Lung microvascular endothelial cell (primary cell): ENCODE measurements at regions not wholly inside any gene's neighbourhood (a gene's known extent, or its start where the extent isn't known, plus 50 kb on each side); places are given as distances from the start of the nearest gene placed in this dataset.
A peak's percentile ranks its signal among the peaks of the same experiment; 100 is the strongest.

Source experiments
- DNase-seq, 2 donors: peaks; one replicate each; pipeline versions ENCODE4 v3.0.0 to v3.0.0-alpha.2; 2010; ENCODE audit warnings: low read depth in 2 of 2

DNA sequence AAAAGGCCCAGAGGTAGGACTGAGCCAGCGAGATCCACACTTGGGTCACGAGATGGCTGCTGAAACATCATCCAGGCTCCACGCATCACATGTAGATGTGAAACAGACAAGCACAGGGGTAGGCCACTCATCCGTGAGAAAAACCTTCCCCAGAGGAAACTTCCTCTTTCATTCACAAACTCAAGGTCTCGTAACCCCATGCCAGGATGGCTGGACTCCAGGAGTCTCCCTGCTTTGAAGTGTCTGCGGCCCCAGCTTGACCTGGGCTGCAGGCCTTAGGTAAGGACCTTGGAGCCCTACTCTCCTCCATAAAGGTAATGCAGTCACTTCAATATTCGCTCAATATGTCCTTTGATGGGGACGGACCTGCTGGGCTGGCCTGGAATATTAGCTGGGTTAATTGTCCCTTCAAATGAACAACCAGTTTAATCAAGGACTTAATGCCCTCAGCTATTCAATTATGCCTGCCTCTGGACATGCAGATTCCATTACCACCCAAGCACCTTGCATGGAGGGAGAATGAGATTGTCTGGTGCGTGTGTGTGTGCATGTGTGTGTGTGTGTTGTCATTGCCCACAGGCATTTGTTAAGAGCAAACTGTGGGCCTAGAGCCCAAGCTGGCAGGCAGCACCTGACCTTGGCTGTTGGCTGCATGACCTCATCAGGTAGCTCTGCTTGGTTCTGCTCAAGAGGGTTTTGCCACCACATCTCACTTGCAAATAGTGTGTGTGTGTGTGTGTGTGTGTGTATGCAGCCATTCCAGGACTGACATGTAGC lies 186.9 kb upstream of the TLE3 start:
- DNase-seq = no peak

DNA sequence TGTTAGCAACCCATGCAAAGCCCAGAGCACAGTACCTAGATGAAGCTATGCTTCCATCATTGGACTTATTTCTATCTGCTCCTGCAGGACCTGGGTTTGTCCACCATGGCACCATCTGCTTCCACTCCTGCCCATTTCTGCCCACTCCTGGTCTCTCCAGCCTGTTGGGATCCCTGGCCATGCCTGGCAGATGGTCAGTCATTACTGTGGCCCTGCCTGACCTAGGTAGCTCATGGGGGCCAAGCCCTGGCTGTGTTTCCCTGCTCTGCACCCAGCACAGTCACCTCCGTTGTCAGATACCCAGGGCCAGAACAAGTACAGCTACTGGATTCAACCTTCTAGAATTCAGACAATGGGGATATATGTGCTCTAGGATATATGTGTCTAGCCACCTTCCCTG lies 185.8 kb upstream of the TLE3 start:
- DNase-seq = no peak

DNA sequence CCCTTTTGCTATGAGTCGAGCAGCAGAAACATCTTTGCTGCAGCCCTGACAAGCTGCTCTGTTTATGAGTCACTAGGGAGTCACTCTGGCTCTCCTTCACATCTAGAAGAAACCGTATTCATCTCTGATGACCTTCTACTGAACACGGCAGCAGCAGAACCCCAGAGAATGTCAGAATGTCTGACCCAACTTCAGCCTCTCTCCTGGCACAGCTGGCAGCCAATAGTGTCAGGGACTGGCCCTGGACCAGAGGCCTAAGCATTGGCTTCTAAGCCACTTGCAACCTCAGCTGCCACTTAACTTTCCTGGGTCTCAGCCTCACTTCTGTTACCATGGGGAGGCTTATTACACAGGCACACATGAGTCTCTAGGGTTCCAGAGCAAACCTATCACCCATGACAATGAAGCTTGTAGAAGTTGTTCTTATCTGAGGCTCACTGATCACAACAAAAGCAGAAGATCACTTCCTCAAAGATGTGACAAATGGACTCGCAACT lies 184.1 kb upstream of the TLE3 start:
- peak in 1 of 2 donors; percentile 53 for DNase-seq

- no peak for DNase-seq
Observed at GRCh38 chr15:70281261-70281810, 183.6 kb upstream of the TLE3 start.

DNA sequence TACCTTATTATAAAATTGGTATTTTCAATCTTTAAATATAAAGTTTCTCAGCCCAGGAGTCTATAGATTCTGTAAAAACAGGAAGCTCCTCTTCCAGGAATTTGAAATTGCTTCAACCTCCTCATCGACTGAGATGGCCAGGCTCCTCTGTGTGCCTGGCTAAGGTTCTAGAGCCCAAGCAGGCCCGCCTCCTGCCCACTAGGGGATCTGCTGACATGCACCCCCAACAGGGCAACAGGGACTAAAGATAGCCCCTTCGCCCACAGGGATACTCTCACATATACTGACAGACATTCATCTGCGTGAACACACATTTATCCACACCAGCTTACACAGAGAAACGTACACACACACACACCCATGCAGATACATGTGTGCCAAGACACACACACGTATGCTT lies 183.1 kb upstream of the TLE3 start:
- DNase-seq = no peak

- DNase-seq = no peak
Observed at GRCh38 chr15:70279096-70279495, 181.4 kb upstream of the TLE3 start.

DNA sequence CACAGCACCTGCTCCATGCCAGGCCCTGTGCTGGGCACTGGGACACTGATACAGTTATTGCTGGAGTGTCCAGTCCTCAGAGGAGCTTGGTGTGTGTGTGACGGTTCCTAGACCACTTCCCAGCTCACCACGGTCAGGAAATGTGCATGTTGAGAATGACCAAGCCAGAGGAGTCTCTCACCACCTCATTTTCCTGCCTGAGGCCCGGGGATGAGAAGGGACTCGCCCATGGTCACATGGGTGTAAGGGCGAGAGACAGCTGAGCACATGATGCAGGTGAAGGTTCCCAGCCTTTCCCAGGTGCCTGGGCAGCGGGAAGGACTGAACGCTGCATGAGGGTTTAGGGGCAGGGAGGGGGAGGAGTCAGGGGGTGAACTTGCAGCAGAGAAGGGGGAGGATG lies 180.9 kb upstream of the TLE3 start:
- DNase-seq = no peak

GRCh38 chr15:70277556-70277955 lies 179.8 kb upstream of the TLE3 start:
- no peak for DNase-seq

DNA sequence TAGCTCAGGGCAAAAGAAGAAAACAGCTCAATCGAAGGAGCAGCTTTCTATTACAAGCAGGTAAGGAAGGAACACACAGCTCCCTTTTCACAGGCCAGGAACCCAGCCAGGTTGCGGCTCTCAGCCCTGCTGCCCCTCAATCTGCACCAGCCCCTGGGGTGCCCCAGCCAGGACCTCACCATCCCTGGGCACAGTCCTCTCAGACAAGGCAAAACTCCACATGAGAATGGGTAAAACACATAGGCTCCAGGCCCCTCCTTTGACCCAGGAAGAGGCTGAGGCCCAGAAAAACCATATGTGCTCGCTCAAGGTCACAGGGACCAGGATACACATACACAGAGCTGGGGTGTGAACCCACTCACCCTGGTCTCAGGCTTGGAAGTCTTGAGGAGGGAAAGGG lies 178.7 kb upstream of the TLE3 start:
- no peak for DNase-seq

DNA sequence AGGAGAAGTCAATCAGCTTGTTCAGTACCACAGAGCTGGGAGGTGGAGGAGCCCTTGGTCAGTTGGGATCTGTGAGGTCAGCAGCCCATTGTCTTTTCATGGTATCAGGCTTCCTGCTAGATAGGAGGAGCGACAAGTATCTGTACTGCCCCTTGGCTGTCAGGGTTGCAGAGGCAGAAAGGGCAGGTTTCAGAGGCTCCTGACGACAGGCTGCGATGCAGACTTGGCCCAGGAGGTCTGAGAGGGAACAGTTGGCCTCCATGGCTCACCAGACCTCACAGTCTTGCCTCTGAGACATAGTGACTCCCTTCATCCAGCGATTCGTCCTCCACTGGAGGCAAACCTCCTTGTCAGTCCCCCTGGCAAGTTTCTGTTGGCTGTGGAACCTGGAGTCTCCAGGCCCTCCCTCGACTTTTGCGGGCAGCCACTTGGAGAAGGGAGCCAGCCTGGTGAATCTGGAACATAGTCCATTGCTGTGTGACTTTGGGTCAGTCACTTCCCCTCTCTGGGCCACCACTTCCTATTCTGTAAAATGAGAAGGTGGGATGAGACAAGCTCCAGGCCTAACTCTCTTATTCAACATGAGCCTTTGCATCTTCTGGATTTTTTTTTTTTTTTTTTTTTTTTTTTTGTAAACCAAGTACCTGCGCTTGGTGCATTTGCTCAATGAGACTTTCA lies 177.9 kb upstream of the TLE3 start:
- peak; percentile 26 to 40 for DNase-seq

GRCh38 chr15:70274908-70275307 lies 177.2 kb upstream of the TLE3 start:
- DNase-seq = no peak

- DNase-seq = no peak
Observed at GRCh38 chr15:70274255-70274880, 176.7 kb upstream of the TLE3 start.

DNA sequence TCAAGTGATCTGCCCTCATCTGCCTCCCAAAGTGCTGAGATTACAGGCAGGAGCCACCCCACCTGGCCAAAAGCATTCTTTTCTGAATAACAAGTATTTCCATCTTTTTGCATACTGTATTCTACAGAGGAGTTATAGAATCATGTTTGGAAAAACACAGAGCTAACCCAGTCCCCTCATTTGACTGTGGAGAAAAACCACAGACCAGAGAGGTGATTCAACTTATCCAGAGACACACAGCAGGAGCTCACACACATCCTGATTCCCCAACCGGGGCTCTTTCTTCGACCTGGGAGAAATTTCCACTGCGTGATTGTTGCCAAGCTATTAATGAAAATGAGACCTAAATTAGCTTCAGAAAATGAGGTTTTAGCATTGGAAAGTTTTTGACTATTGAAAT lies 176.1 kb upstream of the TLE3 start:
- DNase-seq = no peak

GRCh38 chr15:70272565-70273355 lies 175.0 kb upstream of the TLE3 start:
- no peak for DNase-seq

GRCh38 chr15:70271422-70272088 lies 173.8 kb upstream of the TLE3 start:
- DNase-seq = peak; percentile 22 to 96

DNA sequence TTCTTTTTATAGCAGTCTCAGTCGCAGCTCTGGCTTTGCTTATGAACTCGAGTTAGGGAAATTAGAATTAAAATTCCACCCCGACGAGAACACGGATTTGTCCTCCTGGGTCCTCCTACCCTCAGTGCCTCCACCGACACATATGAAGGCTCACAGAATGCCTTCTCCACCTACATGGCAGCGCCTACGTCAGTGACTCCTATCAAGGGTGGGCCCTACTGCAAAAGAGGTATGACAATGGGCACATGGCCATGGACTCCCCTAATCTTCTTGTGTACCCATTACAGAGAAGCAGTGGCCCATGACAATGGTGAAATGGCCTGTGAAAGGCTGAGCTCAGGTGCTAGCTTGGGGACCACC lies 173.0 kb upstream of the TLE3 start:
- DNase-seq = no peak

DNA sequence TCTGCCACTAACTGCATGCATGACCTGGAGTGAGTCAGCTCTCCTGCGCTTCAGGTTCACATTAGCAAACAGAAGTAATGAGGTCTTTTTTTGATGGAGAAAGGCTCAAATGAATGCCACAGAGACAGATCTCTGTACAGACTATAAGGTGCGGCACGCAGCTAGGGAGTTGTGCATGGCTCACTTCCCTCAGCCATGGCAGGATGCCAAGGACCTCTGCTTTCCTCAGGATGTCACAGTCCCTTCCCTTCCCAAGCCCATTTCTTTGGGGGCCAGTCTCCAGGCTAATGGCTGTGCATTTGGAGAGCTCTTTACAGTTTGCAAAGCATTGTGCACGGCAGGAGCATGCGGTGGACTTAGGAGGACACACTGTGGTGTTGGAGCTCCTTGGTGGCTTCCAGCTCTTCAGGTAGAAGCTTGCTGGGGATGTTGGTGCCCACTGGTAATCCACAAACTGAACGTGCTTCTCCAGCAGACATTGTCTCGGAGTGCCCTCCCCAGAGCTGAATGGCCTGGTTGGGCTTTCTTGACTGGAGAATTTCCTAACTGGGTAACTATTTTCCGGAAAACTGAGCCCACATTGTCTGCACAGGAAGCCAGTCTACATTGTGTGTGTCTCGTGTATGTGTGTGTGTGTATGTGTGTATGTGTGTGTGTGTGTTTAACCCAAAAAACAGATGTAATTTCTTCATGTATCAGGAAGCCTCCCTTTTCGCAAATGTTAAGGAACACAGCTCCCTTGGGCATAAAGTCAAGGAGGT lies 172.5 kb upstream of the TLE3 start:
- peak; percentile 80 to 89 for DNase-seq

GRCh38 chr15:70269311-70269911 lies 171.7 kb upstream of the TLE3 start:
- no peak for DNase-seq

DNA sequence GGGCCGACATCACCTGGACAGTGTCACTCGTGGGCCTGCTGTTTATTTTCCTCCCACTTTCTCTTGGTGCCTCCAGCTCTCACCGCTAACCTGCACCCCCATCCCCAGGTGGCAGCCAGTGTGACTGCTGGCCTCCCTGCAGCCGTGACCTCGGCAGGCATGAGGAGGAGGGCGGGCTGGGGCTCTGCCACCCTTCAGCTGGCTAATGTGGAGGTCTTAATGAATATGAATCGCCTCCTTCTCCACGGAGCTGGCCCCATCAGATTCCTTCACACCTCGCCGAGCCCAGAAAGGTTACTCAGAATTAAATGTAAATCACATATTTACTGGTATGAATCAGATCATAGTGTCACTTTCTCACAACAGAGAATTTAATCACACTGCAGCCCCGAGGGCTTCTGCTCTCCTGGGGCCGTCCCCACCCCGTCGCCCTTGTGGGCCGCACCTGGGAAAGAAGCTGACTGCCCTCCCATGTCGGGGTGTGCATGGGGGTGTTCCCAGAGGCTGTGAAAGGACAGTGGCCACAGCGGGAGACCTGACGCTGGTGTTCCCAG lies 171.1 kb upstream of the TLE3 start:
- no peak for DNase-seq

DNA sequence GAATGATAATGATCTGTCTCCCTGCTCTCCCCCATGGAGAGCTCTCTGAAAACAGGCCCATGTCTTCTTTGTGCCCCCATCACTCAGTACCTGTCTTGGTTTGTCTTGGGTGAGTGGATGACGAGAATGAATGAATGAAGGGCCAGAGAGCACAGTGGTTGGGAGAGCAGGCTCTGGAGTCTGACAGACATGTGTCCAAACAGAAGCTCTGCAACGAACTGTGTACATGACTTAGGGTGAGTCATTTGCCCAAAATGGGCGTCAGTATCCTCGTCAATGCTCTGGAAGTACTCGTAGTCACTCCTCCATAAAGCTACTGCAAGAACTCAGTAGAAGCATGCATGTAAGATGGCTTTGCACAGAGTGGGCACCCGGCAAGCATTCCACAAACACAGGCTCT lies 170.2 kb upstream of the TLE3 start:
- DNase-seq = peak in 1 of 2 donors; percentile 71
